ENCODE measurements at regions not wholly inside any gene's neighbourhood (a gene's known extent, or its start where the extent isn't known, plus 50 kb on each side); places are given as distances from the start of the nearest gene placed in this dataset.
"Not testable (repeated sequence)": the region's sequence is repeated elsewhere in the genome, so short reads cannot be mapped to it uniquely, and the experiment has no call there.

DNA sequence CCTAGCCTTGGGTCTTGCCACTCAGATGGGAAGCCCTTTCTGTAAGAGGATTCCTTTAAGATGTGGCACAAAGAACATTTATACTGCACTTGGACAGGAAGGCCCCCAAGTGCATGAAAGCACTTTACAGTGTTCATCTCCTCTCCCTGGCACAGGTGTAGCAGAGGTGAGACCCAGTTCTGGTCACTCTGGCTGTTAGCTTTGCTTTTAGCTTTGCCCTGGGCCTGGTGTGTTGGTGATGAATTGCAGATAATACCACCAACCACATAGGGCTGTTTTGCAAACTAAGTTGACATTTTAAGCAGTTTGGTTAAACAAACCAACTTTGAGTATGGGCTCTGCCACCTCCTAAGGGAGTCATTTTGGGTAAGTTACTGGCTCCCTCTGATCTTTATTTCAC is 296.3 kb downstream of the BCL2L11 start:
- TF ChIP-seq, protein P1, sequence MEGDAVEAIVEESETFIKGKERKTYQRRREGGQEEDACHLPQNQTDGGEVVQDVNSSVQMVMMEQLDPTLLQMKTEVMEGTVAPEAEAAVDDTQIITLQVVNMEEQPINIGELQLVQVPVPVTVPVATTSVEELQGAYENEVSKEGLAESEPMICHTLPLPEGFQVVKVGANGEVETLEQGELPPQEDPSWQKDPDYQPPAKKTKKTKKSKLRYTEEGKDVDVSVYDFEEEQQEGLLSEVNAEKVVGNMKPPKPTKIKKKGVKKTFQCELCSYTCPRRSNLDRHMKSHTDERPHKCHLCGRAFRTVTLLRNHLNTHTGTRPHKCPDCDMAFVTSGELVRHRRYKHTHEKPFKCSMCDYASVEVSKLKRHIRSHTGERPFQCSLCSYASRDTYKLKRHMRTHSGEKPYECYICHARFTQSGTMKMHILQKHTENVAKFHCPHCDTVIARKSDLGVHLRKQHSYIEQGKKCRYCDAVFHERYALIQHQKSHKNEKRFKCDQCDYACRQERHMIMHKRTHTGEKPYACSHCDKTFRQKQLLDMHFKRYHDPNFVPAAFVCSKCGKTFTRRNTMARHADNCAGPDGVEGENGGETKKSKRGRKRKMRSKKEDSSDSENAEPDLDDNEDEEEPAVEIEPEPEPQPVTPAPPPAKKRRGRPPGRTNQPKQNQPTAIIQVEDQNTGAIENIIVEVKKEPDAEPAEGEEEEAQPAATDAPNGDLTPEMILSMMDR (IDR thresholded peaks at IDR 0.05) = not testable (repeated sequence)
- TF ChIP-seq ZFX (IDR thresholded peaks at IDR 0.05; ENCODE audit: borderline replicate concordance) = not testable (repeated sequence)

Data from 22Rv1 (cell line).